GM19238 (cell line): ENCODE measurements at regions not wholly inside any gene's neighbourhood (a gene's known extent, or its start where the extent isn't known, plus 50 kb on each side); places are given as distances from the start of the nearest gene placed in this dataset.
"Not testable (repeated sequence)": the region's sequence is repeated elsewhere in the genome, so short reads cannot be mapped to it uniquely, and the experiment has no call there.

Experiments
- DNase-seq: peaks from one replicate; pipeline ENCODE4 v3.0.0; 2011; ENCODE audit warnings: low spot score; ENCODE audit not compliant: insufficient read length

DNA sequence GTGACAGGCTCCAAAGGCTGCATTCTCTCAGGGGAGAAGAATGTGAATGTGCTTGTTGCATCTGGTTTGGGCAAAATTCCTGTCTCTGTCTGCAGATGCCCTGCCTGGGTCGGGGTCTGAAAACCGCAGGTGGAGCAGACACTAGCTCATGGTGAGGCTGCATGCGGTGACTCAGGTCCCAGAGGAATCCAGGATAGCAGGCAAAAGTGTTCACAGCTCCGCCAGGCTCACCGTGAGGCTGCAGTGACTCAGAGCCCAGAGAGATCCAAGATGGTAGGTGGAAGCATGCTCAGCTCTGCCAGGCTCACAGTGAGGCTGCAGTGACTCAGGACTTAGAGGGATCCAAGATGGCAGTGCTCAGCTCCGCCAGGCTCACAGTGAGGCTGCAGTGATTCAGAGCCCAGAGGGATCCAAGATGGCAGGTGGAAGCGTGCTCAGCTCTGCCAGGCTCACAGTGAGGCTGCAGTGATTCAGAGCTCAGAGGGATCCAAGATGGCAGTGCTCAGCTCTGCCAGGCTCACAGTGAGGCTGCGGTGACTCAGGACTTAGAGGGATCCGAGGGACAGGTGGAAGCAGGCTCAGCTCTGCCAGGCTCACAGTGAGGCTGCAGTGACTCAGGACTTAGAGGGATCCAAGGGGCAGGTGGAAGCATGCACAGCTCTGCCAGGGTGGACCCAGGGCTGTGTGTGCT lies 200.5 kb downstream of the ACKR3 start:
- no peak for DNase-seq

DNA sequence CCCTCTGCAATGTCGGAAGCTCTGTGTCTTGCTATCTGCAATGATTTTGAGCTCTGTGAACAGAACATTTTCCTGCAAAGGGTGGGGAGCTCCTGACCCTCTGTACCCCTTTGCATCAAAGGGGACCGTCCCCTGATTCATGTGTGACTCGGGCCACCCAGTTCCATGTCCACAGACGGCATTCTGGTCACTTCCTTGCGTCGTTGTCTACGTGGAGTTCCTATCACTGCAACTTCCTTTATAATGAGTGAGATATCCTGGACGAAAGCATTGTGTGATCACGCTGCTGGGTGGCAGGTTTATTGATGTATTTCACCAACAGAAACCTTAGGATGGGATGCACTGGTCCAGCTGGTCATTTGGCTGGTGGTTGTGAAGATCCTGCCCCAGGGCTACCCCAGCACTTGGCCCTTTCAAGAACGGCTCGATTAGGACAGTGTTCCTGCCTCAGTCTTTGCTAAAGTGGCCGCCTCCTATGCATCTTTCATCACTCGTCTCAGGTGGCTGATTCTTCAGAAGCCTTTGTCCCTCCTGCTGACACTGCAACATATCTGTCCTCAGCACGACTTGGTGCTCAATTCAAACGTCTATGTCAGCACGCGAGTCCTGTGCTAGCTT lies 202.7 kb downstream of the ACKR3 start:
- DNase-seq = no peak

DNA sequence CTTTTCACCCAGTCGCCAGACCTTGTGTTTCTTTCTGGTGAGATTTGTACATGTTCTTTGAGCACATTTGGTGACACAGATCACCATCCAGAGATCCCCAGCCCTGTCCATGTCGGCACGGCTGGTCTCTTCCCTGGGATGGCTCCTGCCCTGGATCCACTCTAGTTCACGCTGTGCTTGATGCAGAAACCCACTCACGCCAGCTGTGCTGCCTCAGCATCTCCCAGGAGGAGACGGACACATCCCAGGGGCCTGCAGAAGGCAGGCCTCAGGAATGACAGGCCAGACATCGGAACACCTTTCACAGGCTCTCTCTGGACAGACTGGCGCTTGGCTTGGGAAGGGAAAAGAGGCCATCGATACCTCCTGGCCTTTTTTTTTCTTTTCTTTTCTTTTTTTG lies 203.6 kb downstream of the ACKR3 start:
- no peak for DNase-seq

DNA sequence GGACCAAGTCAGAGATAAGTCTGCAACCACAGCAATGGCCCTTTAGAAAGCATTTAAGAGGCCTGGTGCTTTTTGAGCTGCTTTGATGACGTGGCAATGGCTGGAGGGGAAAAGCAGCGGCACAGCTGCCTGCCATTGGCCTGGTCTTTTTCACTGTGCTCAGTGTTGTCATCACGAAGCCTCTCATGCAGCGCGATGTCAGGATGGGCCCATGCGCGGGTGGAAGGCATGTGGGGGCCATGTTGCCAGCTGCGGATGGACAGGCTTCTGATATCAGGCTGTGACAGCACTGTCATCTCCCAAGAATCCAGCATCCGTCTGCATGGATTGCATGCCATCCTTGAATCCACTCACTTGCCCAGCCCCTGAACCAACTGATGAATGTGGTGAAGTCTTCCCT lies 204.5 kb downstream of the ACKR3 start:
- DNase-seq = no peak

DNA sequence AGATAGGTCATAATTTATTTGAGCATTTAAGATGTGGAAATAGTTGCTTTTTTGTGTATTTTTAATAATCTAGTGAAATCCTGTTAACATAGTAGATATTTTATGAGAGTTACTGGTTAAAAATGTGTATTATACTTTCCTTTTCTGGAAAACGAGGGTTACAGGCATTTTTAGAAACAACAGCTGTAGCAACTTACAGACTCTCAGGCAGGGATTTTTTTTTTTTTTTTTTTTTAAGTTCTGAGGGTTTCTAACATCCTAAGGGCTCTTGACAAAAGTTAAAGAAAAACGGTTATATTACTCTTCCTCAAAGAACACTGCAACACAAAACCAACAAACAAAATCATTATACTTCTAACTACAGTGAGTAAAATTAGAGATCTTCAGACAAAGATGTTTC lies 205.9 kb downstream of the ACKR3 start:
- DNase-seq = no peak

DNA sequence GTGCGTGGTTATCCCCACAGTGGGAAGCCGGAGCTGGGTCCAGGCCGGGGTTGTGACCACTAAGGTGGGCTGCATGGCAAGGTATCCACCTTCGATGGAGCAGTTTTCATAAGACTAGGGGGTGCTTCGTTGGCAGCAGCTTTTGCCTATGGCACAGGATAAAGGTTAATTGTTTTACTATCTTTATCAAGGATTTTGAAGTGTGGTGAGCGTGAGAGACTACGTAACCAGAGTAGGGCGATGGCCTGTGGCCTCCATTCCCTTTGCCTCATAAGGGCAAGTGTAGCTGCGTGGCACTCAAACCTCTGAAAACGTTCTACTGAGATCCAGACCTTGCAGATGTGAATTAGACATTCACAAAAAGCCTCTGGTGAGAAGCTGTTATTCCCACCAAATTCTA lies 206.6 kb downstream of the ACKR3 start:
- no peak for DNase-seq

DNA sequence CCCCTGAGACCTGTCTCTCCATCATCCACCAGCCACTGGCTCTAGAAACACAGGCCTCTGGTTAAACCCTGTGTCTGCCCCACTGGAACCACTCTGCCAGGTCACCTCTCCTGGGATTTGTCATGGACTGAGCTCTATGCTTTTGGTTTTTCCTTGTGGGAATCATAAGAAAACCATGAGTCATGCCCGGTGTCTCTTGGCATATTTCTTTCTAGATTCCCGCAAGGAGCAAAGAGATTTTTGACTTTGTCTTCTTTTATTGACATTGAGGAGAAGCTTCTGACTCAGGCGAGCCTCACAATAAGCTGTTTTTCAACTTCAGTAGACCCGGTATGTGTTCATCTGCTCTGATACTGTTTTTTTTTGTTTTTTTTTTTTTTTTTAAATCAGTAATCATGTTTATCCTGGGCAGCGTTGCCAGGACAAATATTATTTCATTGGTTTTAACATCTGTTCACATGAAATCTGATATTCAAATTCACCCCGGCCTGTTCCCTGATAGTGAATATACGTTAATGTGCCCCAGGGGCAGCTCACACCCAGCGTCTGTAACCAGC lies 207.1 kb downstream of the ACKR3 start:
- no peak for DNase-seq

DNA sequence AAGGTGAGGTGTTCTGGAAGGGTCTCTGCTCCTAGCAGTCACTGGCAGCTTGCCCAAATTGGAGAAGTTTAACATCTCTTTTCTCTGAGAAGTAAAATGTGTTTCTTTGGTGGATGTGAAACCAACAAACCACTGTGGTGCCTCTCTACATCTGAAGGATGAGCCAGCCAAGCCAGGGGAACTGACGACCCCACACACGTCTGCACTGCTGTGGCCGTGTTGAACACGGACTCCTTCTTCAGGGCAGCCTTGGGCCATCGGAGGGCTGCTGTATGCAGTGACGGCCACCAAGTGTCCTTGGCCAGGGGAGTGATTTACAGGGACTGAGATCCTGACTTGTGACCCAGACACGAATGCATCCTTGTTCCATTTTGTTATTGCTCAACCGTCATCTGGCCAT lies 207.8 kb downstream of the ACKR3 start:
- no peak for DNase-seq

DNA sequence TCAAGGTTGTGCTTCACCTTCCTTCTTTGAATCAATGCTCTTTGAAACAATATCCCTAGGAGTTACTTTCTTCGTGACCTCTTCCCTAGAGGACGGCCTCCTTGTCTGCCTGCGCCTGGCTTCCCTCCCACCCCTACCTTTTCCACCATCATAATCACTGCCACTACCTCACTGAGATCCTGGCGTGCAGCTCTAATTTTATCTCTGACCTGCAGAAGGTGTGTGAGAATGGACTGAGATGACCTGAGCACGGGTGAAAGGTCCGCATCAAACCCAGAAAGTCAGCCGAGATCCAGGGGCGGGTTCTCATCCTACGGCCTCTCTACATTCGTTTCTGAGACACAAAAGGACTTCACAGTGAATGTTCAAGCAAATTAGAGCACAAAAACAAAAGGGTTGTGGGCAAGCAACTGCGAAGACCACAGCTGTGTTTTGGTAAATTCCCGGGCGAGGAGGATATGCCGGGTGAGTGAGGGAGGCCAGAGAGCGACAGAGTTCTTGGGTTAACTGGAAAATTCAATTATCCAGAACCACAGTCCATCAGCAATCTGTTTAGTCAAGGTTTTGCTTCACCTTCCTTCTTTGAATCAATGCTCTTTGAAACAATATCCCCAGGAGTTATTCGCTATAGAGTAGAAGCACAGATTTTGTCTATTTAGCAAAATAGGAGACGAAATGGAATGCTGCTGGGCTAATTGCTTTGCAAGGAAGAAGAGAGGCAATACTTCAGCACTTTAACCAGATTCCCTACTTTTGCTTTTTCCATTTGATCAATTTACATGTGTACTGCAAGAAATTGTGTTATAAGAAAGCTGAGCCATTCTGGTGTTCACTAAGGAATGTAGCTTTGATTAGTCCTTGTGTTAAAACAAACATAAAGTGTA lies 212.6 kb downstream of the ACKR3 start:
- DNase-seq = no peak

DNA sequence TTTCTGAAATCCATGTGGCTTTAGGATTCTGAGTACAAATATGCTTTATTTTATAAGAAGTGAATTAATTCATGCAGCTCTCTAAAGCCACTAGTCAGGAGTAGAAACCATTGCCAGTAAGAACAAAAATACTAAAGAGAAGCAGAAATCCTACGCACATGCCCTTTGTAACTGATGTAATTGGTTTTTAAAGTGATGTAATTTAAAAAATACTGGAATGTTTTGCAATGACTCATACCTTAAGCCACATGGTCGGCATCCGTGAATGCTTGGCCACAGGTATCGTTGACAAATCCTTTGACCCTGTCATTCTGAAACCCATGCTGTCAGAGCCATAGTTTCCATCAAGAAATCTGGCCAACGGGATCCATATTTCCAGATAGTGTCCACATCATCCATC lies 213.3 kb downstream of the ACKR3 start:
- DNase-seq = no peak

DNA sequence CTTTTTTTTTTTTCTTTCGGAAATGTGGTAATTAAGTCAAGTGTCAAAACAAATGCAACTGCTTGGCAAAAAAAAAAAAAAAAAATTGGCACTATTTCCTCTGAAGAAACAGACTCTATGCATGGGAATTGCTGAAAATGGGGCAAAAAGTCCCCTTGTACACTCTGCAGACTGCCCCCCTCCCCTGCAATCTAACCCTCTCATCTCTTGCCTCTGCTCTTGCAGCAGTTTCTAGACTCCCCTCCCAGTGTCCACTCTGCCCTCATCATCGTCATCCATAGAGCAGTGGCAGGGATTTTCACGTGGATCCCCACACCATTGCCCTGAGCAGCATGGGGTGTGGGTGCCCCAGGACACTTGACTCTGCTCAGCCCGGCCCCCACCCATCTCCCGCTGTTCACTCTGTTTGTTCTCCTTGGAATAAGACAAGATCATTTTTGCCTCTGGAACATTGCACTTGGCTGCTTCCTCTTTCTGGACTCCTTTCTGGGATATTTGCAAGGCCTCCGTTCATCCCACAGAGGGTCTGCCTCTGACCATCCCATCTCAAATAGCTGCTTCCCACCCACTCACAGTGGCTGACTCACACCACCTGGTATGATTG lies 213.9 kb downstream of the ACKR3 start:
- no peak for DNase-seq

DNA sequence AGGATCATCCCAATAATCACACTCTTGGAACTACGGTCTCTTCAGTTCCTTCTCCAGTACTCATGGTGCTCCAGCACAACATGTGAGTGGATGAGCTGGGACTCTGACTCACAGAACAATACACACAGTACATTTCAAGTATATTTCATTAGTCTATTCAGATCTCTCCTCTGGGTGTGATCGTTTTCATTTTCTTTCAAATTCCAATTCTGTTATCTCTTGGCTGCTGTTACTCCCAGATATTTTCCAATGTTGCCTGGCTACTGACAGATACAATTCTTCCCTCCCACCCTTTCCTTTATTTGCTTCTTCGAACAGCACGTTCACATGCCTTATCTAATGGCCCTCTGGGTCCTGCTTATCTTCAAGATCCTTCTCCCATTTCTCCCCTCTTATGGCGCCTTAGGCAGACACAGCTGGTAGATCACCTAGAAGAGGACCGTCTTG lies 216.0 kb downstream of the ACKR3 start:
- DNase-seq = no peak

DNA sequence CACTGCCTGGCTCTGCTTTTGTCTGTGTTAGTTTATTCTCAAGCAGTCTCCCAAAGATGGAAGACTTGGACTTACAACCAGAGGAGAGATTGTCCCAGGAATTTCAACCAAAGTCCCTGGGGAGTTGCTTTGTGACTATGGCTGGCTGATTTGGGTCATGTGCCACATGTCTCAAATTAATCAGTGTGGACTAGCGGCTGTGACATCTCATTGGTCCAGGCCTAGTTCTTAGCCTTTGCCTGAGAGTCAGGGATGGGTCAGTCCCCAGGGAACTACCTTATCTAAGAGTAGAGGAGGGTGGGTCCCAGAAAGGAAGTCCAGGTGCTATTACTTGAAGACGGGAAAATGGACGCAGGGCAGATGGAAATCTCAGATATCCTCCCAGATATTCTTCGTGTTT lies 217.1 kb downstream of the ACKR3 start:
- DNase-seq = no peak

DNA sequence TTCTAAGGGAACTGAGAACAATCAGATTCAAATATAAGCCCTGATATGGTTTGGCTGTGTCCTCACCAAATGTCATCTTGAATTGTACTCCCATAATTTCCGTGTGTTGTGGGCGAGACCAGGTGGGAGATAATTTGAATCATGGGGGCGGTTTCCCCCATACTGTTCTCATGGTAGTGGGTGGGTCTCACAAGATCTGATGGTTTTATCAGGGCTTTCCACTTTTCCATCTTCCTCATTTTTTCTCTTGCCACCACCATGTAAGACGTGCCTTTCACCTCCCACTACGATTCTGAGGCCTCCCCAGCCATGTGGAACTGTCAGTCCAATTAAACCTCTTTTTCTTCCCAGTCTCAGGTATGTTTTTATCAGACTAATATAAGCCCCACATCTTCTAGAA lies 217.8 kb downstream of the ACKR3 start:
- DNase-seq = not testable (repeated sequence)

DNA sequence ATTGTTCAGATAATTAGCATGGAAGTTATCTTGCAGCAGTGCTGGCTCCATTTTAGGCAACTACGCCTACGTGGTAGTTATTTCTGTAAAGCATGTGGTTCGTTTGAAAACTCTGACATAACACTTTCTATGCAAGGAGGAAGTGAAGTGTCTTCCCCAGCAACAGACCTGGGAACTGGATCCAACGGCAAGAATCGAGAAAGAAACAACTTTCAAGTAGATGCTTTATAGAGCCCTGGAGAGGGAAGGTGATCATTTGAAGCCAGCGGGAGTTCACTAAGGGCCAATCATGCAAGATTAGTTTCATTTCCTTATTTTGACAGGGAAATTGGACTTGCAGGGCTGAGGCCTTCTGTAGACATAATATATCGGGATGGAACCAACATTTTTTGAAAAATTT lies 218.3 kb downstream of the ACKR3 start:
- no peak for DNase-seq

DNA sequence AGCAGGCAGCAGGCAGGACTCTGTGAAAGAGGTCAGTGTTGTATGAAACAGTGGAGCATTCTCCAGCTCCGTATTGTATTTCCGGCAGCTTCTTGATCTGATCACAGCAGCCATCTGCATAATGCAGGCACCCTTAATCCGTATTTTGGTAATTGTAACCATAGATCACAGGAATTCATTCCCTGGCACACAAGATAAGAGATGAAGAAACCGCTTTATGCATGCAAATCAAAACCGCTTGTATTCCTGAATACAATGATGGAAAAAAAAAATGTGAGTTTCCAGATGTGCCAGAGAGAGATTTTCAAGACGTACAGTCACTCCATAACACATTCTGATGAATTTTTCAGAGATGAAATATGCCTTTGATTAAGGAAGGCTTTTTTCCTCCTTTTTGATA lies 221.3 kb downstream of the ACKR3 start:
- no peak for DNase-seq

DNA sequence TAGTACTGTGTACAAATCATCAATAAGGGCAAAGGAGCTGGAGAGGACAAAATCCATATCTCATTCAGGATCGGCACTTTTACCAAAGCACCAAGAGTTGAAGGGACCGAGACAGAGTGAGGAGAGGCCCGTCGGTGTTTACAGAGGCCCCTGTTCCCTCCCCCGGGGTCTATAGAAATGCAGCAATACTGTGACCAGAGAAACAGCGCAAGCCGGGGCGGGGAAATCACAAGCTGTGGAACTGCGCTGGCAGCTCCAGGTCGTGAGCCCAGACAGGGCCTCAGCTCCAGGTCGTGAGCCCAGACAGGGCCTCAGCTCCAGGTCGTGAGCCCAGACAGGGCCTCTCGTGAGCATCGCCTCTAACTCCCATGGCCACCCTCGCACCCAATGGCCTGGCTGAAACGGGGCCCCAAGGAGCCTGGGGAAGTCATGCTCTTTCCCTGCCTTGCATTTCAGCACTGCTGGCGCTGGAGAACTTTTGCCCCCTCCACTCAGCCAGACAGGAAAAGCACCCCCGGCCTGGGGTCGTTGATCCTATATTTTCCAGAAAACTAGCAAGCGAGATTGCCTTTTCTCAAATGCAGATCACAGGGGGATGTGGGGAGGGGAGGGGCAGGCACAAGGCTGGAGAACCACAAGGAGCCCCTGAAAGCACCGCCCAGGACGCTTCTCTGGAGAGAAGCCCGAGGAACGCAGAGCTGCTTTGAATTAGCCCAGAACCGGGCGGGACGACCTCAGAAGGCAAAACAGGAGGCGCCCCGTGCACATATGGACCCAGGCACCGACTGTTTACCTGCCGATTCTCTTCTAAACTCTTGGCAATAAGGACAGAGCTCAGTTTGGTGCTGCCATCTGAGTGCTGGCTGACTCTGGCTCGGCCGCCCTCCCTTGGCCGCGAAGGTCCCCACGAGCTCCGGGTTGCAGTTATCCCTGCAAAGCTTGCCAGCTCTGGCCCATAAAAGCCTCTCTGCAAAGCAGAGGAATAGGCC lies 223.7 kb downstream of the ACKR3 start:
- DNase-seq = no peak

DNA sequence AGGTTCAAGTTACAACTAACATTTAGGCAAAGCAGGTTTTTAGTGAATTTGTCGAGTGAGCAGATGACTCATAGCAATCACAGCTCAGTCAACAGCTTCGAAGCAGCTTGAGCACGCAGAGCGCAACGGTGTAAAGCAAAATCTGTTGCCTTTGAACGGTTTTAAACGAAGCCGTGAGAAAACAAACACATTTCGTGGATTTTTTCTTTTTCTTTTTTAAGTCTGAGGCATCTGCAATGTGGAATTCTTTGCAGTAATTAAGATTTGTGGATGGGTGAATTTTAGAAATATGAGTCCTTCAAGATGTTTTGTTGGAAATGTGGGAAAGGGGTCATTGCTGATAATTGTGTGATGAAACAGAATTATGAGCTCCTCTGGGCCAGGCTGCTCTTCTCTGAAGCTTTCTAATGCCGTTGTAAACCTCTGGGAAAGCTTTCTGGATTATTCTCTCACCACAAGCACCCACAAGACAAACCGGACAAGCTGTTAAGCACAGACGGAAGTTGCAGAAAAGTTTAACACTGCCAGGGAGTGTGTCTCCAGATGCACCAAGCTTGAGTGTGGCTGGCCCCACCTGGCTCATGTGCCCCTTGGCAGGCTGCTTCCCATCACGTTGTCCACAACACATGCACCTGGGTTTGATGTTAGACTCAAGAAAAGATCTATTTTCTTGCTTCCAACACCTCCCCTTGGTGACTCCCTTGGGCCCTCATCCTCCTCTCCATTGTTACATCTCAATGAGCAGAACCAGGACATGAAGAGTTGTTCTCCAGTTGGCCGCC lies 224.7 kb downstream of the ACKR3 start:
- no peak for DNase-seq

DNA sequence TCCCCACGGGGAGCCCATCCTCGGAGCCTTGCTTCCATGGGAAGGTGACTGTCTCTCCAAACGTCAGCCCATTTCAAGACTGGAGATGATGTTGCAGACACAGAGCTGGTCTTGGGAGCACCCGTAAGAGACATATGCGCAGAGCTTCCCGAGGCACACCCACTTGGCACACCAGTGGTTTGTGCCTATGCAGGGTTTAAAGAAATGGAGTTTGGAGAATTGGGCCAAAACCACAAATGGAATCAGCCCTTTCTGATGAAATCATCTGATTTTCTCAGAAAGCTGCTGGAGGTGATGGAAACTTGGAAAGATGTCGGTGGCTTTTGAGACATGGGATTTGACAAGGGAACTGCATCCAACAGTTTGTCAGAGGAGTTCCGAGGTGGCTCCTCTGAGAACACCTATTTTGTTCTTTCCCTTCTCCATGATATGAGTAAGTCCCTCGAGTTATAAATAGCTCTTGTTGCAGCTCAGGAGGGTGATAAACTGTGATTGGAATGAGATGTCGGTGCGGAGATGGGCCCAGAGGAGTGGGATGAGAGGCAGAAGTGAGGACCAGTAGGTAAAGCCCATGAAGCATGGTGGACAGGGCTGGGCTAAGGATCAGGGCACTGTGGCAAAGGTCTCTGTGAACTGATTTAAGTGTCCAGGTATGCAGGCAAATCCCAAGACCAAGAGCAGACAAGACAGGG lies 225.7 kb downstream of the ACKR3 start:
- no peak for DNase-seq
